NCI-H2081 (cell line): ENCODE measurements at regions not wholly inside any gene's neighbourhood (a gene's known extent, or its start where the extent isn't known, plus 50 kb on each side); places are given as distances from the start of the nearest gene placed in this dataset.
"Not testable (repeated sequence)": the region's sequence is repeated elsewhere in the genome, so short reads cannot be mapped to it uniquely, and the experiment has no call there.

Experiments used
- DNase-seq, 2 experiments: peaks; one replicate each; lab custom pipeline; 2025; lab: John Stamatoyannopoulos, UW

DNA sequence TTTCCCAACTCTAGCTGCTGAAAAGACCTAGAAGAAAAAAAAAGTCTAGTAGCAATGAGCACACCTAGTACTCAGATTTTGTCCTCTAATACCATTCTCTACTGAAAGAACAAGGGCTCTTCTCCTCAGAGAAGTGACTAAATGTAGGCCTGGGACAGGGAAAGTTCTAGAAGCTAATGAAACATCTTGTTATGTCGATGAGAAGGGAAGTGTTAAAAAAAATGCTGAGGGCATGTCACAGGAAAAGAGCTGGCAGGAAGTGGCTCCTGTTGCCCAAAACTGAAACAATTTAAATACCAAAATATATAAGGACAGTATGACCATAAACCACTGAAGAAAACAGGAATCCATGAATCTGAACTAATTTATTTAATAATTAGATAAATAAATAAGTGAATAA lies 581.4 kb upstream of the TBL1XR1 start:
- no peak for DNase-seq

- no peak for DNase-seq
Measured at GRCh38 chr3:177781686-177782161, 584.4 kb upstream of the TBL1XR1 start.

DNA sequence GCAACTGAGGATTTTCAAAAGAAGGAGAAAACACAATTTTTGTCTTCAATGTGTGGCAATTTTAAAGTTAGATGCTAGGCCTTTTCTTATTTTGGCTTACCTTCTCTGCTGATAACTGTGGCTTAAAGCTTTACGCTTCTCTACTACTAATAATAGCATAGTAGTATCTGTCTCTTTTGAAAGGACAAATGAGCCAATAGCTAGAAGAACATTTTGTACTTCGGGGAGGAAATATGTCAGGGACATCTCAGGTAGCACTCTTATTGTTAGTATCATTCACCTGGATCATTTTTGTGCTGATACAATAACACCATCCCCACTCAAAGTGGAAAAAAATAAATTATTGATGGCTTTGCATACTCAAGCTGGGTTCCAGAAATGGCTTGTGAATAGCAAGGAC lies 586.1 kb upstream of the TBL1XR1 start:
- DNase-seq = no peak

DNA sequence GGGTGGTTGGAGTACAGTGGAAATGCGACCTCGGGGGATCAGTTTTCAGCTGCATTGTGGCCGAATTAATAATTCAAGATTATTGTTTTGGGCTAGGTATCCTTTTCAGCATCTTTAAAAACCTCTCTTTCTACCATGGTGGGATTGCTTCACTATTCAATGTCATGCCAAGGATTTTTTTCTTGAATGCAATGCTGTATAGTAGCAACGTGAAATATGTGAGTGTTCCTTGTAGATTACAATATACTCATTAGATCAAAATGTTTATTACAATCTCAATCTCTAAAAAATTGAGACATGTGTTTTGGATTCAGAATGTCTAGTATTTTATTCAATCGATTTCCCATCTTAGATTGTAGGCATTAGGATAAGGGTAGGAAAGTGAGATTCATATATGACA lies 586.5 kb upstream of the TBL1XR1 start:
- no peak for DNase-seq

GRCh38 chr3:177787279-177788041 lies 590.2 kb upstream of the TBL1XR1 start:
- DNase-seq = no peak

DNA sequence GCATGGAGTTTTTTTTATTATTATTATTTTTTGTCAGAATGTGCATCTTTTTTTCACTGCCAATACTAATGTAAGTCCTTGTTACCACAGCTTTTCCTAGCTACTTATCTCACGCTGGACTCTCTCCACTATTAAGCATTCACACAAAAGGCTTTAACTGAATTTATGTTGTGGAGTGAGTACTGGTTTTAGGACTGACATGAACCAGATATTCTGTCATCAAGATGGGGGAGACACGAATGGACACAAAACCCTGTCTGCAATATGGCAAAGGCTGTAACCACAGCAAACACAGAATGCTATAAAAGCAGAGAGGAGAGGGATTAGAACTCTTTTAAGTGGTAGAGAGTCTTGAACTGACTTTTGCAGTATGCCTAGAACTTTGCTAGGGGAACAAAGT lies 592.2 kb upstream of the TBL1XR1 start:
- no peak for DNase-seq

GRCh38 chr3:177792311-177793030 lies 595.2 kb upstream of the TBL1XR1 start:
- DNase-seq = no peak

GRCh38 chr3:177793451-177793850 lies 596.2 kb upstream of the TBL1XR1 start:
- DNase-seq = no peak

DNA sequence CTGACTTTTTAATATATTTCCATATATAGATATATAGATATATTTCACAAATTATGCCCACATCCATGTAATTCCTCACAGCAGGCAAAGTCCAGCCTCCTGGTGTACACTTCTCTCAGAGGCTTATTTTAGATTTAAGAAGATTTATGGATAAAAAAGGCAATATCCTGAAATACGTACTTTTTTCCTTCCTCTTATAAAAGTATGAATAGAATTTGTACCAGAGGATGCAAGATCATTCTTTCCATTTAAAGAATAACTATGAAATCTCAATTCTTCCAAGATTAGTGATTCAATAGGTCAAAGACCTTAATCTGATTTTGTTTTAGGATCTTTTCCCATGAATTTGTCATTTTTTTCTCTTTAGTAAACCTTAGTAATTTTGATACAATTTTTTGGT lies 597.9 kb upstream of the TBL1XR1 start:
- no peak for DNase-seq

DNA sequence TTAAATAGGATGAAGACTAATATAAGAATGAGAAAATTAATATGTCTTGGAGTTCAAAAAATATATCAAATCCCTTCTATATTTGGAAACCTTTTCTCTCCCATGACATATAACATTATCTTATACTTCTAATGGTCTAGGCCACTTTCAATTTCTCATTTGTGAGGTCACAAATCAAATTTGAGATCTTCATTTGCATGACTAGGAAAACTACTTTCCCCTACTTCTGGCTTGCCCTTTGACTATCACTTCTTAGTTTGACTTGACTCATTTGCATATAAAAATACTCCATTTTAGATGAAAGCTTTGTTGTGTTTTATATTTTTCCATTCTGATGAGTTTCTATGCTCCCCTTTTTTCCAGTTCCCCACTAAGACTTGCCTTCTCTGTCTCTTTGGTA lies 598.6 kb upstream of the TBL1XR1 start:
- DNase-seq = no peak

- not testable (repeated sequence) for DNase-seq
Measured at GRCh38 chr3:177800147-177800546, 602.9 kb upstream of the TBL1XR1 start.

DNA sequence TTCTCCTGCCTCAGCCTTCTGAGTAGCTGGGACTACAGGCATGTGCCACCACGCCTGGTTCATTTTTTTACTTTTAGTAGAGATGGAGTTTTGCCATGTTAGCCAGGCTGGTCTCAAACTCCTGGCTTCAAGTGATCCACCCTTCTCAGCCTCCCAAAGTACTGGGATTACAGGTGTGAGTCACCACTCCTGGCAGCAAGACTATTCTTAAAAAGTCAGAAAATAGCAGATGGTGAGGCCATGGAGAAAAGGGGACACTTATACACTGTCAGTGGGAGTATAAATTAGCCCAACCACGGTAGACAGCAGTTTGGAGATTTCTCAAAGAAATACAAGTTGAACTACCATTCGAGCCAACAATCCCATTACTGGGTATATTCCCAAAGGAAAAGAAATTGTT lies 603.3 kb upstream of the TBL1XR1 start:
- no peak for DNase-seq

GRCh38 chr3:177802151-177802900 lies 605.0 kb upstream of the TBL1XR1 start:
- peak in 1 of 2 experiments; percentile 51 for DNase-seq

DNA sequence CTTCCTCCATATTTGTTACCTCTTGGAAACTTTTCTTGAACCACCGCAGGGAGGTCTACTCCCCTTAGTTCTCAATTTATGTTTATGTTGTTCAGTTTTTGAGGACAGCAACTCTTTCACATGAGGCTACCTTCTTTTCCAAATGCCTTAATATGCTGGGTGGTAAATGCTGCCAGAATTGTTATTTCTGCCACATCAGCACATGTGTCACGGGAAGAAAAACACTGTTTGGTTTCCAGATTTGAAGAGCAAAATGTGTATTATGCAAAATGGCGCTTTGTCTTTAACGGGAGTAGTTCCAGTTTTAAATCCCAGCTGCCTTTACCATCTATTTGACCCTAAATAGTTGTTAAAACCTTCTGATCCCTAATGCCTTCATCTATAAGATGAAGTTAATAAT lies 606.2 kb upstream of the TBL1XR1 start:
- no peak for DNase-seq

DNA sequence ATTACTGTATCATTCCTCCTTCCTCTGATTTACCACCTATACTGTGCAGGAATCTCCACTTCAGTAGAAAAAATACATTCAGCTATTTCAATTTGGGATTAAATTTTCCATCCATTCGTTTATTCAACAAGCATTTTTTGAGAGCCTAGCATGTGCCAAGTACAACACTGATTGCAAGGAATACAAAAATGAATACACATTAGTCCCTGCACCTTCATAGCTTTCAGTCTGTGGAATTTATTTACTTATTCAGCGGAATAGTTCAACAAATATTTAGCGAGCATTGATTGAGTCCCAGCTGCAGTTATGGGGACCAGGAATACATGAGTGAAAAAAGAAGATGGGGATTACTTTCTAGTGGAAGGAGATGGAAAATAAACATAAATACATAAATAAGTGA lies 606.8 kb upstream of the TBL1XR1 start:
- no peak for DNase-seq

DNA sequence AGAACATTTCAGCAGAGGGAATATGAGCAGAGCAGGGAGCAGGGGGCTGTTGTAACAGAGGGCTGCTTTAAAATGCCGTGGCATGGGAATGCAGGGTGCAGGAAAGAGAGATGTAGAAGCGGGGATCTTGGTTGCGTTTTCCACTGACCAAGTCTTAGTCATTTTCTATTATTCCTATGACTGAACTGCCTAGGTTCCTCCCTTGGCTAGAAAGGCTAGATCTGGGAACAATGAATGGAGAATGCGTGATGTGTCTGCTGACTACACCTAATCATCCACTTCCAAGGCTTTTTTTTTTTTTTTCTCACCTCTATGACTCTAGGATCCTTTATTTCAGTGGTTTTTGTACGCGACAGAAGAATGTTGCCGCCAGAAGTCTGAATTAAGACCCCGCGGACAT lies 607.4 kb upstream of the TBL1XR1 start:
- no peak for DNase-seq

GRCh38 chr3:177807150-177807875 lies 610.0 kb upstream of the TBL1XR1 start:
- DNase-seq = no peak

DNA sequence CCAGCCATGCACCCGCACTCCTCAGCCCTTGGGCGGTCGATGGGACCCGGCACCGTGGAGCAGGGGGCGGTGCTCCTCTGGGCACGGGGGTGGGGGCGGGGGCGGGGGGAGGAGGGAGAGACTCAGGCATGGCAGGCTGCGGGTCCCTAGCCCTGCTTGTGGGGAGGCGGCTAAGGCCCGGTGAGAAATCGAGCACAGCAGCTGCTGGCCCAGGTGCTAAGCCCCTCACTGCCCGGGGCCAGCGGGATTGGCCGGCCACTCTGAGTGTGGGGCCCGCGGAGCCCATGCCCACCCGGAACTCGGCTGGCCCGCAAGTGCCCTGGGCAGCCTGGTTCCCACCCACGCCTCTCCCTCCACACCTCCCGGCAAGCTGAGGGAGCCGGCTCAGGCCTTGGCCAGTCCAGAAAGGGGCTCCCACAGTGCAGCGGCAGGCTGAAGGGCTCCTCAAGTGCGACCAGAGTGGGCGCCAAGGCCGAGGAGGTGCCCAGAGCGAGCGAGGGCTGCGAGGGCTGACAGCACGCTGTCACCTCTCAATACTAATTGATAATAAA lies 611.7 kb upstream of the TBL1XR1 start:
- not testable (repeated sequence) for DNase-seq

DNA sequence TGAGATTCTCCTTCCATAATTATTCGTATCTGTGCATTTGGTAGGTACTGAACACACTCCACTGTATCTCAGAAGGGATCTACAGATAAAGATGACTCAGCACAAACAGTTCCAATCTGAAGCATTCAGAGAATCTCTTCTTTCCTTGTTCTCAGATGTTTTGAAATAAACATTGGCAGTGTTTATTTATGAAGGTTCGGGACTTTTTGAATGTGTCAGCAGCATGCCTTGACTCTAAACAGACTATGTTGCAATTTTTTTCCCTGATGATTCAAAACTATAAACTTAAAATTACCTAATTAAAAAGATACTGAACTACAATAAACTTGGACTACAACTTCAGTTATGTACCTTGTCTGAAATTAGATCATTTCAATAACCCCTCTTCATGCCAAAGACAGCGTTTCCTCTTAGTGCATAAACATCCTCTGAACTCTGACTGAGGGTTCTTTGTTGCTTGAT lies 612.9 kb upstream of the TBL1XR1 start:
- DNase-seq = no peak

DNA sequence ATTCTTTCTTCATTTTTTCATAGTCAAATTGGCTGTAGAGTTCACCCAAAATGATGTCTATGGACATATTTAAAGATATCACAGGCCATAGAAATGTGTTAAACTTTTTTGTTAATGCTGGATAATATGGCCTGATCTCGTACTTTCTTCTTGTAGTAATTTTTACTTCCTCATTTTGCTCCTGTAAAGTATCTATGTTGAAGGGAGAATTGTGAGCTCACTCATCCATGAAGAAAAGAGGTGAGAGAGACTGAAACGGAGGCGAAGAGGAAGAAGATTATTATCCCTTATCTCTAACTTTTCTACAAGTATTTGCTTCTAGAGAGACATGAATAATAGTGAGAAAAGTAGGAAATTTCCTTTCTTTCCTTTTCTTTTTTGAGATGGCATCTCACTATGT lies 613.8 kb upstream of the TBL1XR1 start:
- DNase-seq = no peak

GRCh38 chr3:177811835-177812234 lies 614.6 kb upstream of the TBL1XR1 start:
- DNase-seq = no peak

DNA sequence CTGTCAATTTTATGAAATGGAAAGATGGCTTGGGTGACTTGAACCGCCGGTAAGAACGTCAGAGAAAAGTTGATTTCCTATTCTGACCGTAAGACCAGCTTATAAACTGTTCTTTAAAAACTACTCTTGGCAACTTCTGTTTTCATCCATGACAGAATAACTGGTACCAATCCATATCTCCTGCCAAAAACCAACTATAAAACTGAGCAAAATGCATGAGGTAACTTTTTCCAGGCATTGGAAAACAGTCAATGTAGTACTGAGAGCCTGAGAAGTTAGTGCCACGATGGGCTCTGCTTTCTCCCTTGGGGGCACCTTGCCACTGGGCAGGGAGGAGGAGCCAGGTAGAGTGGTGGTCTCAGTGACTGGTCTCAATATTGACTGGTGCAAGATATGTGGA lies 615.2 kb upstream of the TBL1XR1 start:
- DNase-seq = no peak
